IMR-90 (cell line): ENCODE measurements at regions not wholly inside any gene's neighbourhood (a gene's known extent, or its start where the extent isn't known, plus 50 kb on each side); places are given as distances from the start of the nearest gene placed in this dataset.

Source experiments
- ATAC-seq: fragments of 200-7000 bp; cut with Tn5 transposase; 2 replicates; pipeline ENCODE4 v1.9.1; 2020; ENCODE audit warnings: low read depth, mild to moderate bottlenecking, moderate library complexity
- BruUV-seq: library from RNA; stranded (reverse); fragments of 400-500 nt; replicated peaks from 2 replicates; lab custom pipeline; 2021; lab: Mats Ljungman, UMichigan
- CTCF ChIA-PET: fragments of 300-600 bp; formaldehyde crosslinking; extraction: SDS; loops from one replicate; lab custom pipeline; 2021; ENCODE audit warnings: antibody characterized with exemption; lab: Yijun Ruan, JAX
- POLR2A ChIA-PET: fragments of 300-600 bp; sonication (Branson Sonifier 250); formaldehyde crosslinking; loops from one replicate; lab custom pipeline; 2022; ENCODE audit warnings: antibody characterized with exemption; ENCODE audit not compliant: unreplicated experiment; lab: Charles Lee
- DNase-seq: peaks from one replicate; pipeline ENCODE4 v3.0.0; 2013
- H2AFZ ChIP-seq: replicated peaks from 2 replicates; pipeline ENCODE3; 2013; ENCODE audit warnings: low read length, mild to moderate bottlenecking; ENCODE audit not compliant: poor library complexity
- H2AK5ac ChIP-seq: 2 replicates; pipeline ENCODE4 v1.6.1; 2013; ENCODE audit warnings: low read depth, low read length, inconsistent platforms
- H2AK9ac ChIP-seq: replicated peaks from 2 replicates; pipeline ENCODE3; 2013; ENCODE audit warnings: mild to moderate bottlenecking, low read depth, low read length, moderate library complexity; ENCODE audit not compliant: poor library complexity
- H2BK120ac ChIP-seq: 2 replicates; pipeline ENCODE4 v1.6.1; 2013; ENCODE audit warnings: low read depth, low read length, inconsistent platforms
- H2BK15ac ChIP-seq: 3 replicates; pipeline ENCODE4 v1.6.1; 2013; ENCODE audit warnings: low read depth, low read length, inconsistent platforms
- H2BK20ac ChIP-seq: 2 replicates; pipeline ENCODE4 v1.6.1; 2013; ENCODE audit warnings: low read depth, mild to moderate bottlenecking, inconsistent platforms, low read length, moderate library complexity
- H2BK5ac ChIP-seq: 2 replicates; pipeline ENCODE4 v1.6.1; 2013; ENCODE audit warnings: mild to moderate bottlenecking, low read depth, low read length, inconsistent platforms; ENCODE audit not compliant: poor library complexity, severe bottlenecking
- H3K14ac ChIP-seq: replicated peaks from 2 replicates; pipeline ENCODE4 v1.6.1; 2013; ENCODE audit warnings: low read depth, low read length, inconsistent platforms
- H3K18ac ChIP-seq: 2 replicates; pipeline ENCODE4 v1.6.1; 2013; ENCODE audit warnings: low read depth, low read length, control low read depth
- H3K23ac ChIP-seq: 2 replicates; pipeline ENCODE4 v1.6.1; 2013; ENCODE audit warnings: low read depth, low read length, inconsistent platforms
- H3K27ac ChIP-seq: 2 replicates; pipeline ENCODE4 v1.5.1; 2013; ENCODE audit warnings: mild to moderate bottlenecking, control low read depth, low read length; ENCODE audit not compliant: insufficient read depth
- H3K27me3 ChIP-seq: 2 replicates; pipeline ENCODE4 v1.6.1; 2013; ENCODE audit warnings: low read length; ENCODE audit not compliant: control insufficient read depth, insufficient read depth
- H3K36me3 ChIP-seq: 2 replicates; pipeline ENCODE4 v1.6.1; 2013; ENCODE audit warnings: low read length, mixed read lengths; ENCODE audit not compliant: control insufficient read depth, insufficient read depth
- H3K4ac ChIP-seq: 2 replicates; pipeline ENCODE4 v1.6.1; 2013; ENCODE audit warnings: low read depth, low read length, inconsistent platforms
- H3K4me1 ChIP-seq: 2 replicates; pipeline ENCODE4 v1.6.1; 2013; ENCODE audit warnings: low read length, mixed read lengths; ENCODE audit not compliant: control insufficient read depth, insufficient read depth
- H3K4me2 ChIP-seq: 2 replicates; pipeline ENCODE4 v1.6.1; 2013; ENCODE audit warnings: low read depth, mild to moderate bottlenecking, control low read depth, low read length, moderate library complexity
- H3K4me3 ChIP-seq: 2 replicates; pipeline ENCODE4 v1.5.1; 2013; ENCODE audit warnings: low read depth, mild to moderate bottlenecking, control low read depth, low read length, moderate library complexity; ENCODE audit not compliant: insufficient read depth
- H3K56ac ChIP-seq: 2 replicates; pipeline ENCODE4 v1.6.1; 2013; ENCODE audit warnings: low read length, inconsistent platforms; ENCODE audit not compliant: insufficient read depth; ENCODE audit errors: extremely low read depth
- H3K79me1 ChIP-seq, 2 experiments: 2 replicates each; pipeline ENCODE4 v1.6.1; 2013; ENCODE audit warnings: low read length in 2 of 2, inconsistent platforms in 1 of 2, low read depth in 1 of 2
- H3K9ac ChIP-seq: 2 replicates; pipeline ENCODE4 v1.6.1; 2013; ENCODE audit warnings: low read depth, low read length, control low read depth
- H3K9me1 ChIP-seq: 2 replicates; pipeline ENCODE4 v1.6.1; 2013; ENCODE audit warnings: low read length, inconsistent platforms; ENCODE audit not compliant: insufficient read depth
- H3K9me3 ChIP-seq: 2 replicates; pipeline ENCODE4 v1.6.1; 2013; ENCODE audit warnings: low read length; ENCODE audit not compliant: control insufficient read depth, insufficient read depth
- H4K20me1 ChIP-seq: 2 replicates; pipeline ENCODE4 v1.6.1; 2013; ENCODE audit warnings: low read length, inconsistent platforms; ENCODE audit not compliant: insufficient read depth
- H4K5ac ChIP-seq: 2 replicates; pipeline ENCODE4 v1.6.1; 2013; ENCODE audit warnings: mild to moderate bottlenecking, low read depth, low read length, control low read depth
- H4K8ac ChIP-seq, 2 experiments: 2 replicates each; pipeline ENCODE4 v1.6.1; 2013; ENCODE audit warnings: low read depth in 2 of 2, low read length in 2 of 2, control low read depth in 1 of 2, inconsistent platforms in 1 of 2
- H4K91ac ChIP-seq: 2 replicates; pipeline ENCODE4 v1.6.1; 2013; ENCODE audit warnings: low read depth, low read length, inconsistent platforms; ENCODE audit not compliant: insufficient read depth
- BHLHE40 ChIP-seq: fragments of 150-350 bp; IDR thresholded peaks from 2 replicates; pipeline ENCODE4 v1.6.1; 2016; ENCODE audit warnings: mild to moderate bottlenecking, low read depth, low read length
- CEBPB ChIP-seq: IDR thresholded peaks from 2 replicates; pipeline ENCODE4 v1.6.1; 2012; ENCODE audit warnings: low read depth, low read length, improper control_type of control experiment
- ELK1 ChIP-seq: fragments of 150-350 bp; IDR thresholded peaks from 2 replicates; pipeline ENCODE4 v1.6.1; 2016; ENCODE audit warnings: low read depth, mild to moderate bottlenecking, low read length, moderate library complexity, borderline replicate concordance
- FOS ChIP-seq: fragments of 150-350 bp; IDR thresholded peaks from 2 replicates; pipeline ENCODE4 v1.6.1; 2016; ENCODE audit warnings: low read depth, low read length
- MAZ ChIP-seq: IDR thresholded peaks from 2 replicates; pipeline ENCODE4 v1.6.1; 2012; ENCODE audit warnings: low read depth, mild to moderate bottlenecking, low read length, improper control_type of control experiment, moderate library complexity, borderline replicate concordance
- NFE2L2 ChIP-seq: fragments of 150-350 bp; IDR thresholded peaks from 2 replicates; pipeline ENCODE4 v1.6.1; 2016; ENCODE audit warnings: low read depth, mild to moderate bottlenecking, low read length
- WGBS, 2 experiments: methylation state at CpG; one replicate each; pipeline versions ENCODE4 v1.1.5 to v1.1.7; 2013; ENCODE audit warnings: missing lambda C conversion rate in 2 of 2; ENCODE audit not compliant: insufficient read length in 1 of 2; ENCODE audit errors: extremely low coverage in 2 of 2; 5-methylcytosine and 5-hydroxymethylcytosine counted together
- dilution Hi-C: fragments of 300-500 bp; cut with HindIII; formaldehyde crosslinking; loops from one replicate; pipeline ENCODE4 v1.14.3; 2018; ENCODE audit warnings: low sequenced_read_pairs; ENCODE audit not compliant: unreplicated experiment
- in situ Hi-C: fragments of 300-500 bp; cut with MboI; formaldehyde crosslinking; loops from 3 replicates; pipeline ENCODE4 v1.14.3; 2019; ENCODE audit warnings: low sequenced_read_pairs, inconsistent platforms, mixed read lengths
- intact Hi-C: fragments of 100-400 bp; cut with micrococcal nuclease; formaldehyde crosslinking; loops from 2 replicates; pipeline ENCODE4 v1.10.0; 2022
- TF ChIP-seq, protein P1 (sequence below): conservative IDR thresholded peaks from 2 replicates; pipeline ENCODE4 v1.5.1; 2012; ENCODE audit warnings: mild to moderate bottlenecking, low read depth, low read length, improper control_type of control experiment

DNA sequence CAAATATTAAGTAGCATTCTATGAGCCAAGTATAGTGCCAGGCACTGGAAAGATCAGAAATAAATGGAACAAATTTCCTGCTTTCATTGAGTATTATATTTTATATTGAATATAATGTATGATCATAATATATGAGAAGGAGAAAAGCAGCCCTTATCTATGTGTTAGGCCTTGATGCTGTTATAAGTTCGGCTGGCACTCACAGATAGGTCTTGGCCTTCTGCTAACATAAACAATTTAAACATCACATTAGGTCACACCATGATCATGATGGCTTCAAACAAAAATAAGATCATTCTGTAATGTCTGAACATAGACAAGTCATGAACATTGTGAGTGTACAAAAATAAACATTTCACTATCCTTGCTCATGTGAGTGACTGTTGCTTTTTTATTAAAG, 584.0 kb upstream of the ZNF385D start:
- Histone ChIP-seq H3K36me3 (no peaks in the 10 kb centered on the region), H4K20me1 (no peaks in the 10 kb centered on the region), H3K27me3 (no peaks in the 10 kb centered on the region), H2BK120ac (no peak overlapping the region), H2BK5ac (no peak overlapping the region), H4K8ac (no peak overlapping the region), H2AK9ac (no peak overlapping the region), H3K4me3 (no peak overlapping the region), H3K4me1 (no peaks in the 10 kb centered on the region), H3K9me1 (no peaks in the 10 kb centered on the region), H3K4me2 (no peak overlapping the region), H2BK15ac (no peak overlapping the region), H4K5ac (no peak overlapping the region), H3K18ac (no peak overlapping the region), H2BK20ac (no peak overlapping the region), H3K14ac (no peak overlapping the region), H3K9me3 (no peaks in the 10 kb centered on the region; the same call in 1 of the 2 replicates), H3K79me1 (no peaks in the 10 kb centered on the region), H4K91ac (no peak overlapping the region), H3K27ac (no peak overlapping the region), H2AFZ (no peak overlapping the region), H3K4ac (no peak overlapping the region), H3K56ac (no peak overlapping the region), H2AK5ac (no peak overlapping the region), H3K9ac (no peak overlapping the region), H3K23ac (no peak overlapping the region)
- DNase-seq (no peak), ATAC-seq (no peak)
- TF ChIP-seq ELK1 (no peak), CEBPB (no peak), NFE2L2 (no peak), FOS (no peak), BHLHE40 (no peak), MAZ (no peak)
- TF ChIP-seq, protein P1, sequence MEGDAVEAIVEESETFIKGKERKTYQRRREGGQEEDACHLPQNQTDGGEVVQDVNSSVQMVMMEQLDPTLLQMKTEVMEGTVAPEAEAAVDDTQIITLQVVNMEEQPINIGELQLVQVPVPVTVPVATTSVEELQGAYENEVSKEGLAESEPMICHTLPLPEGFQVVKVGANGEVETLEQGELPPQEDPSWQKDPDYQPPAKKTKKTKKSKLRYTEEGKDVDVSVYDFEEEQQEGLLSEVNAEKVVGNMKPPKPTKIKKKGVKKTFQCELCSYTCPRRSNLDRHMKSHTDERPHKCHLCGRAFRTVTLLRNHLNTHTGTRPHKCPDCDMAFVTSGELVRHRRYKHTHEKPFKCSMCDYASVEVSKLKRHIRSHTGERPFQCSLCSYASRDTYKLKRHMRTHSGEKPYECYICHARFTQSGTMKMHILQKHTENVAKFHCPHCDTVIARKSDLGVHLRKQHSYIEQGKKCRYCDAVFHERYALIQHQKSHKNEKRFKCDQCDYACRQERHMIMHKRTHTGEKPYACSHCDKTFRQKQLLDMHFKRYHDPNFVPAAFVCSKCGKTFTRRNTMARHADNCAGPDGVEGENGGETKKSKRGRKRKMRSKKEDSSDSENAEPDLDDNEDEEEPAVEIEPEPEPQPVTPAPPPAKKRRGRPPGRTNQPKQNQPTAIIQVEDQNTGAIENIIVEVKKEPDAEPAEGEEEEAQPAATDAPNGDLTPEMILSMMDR, result no peak
- BruUV-seq, result no TSS peak
- WGBS, 2 experiments, result no CpG with 5 or more reads among the region's 1 CpG
- intact Hi-C loops, result no loop called here
- dilution Hi-C loops, result no loop called here
- POLR2A ChIA-PET, result no interaction called here
- in situ Hi-C loops, result no loop called here
- CTCF ChIA-PET, result no interaction called here
